GM18505 (cell line): ENCODE measurements at regions not wholly inside any gene's neighbourhood (a gene's known extent, or its start where the extent isn't known, plus 50 kb on each side); places are given as distances from the start of the nearest gene placed in this dataset.
"Not testable (repeated sequence)": the region's sequence is repeated elsewhere in the genome, so short reads cannot be mapped to it uniquely, and the experiment has no call there.

Experiments used
- ATAC-seq: cut with Tn5 transposase; IDR thresholded peaks from one replicate; pipeline ENCODE4 v1.9.1; 2021; ENCODE audit not compliant: unreplicated experiment
- POLR2A ChIP-seq: IDR thresholded peaks from 4 replicates; pipeline ENCODE4 v1.6.1; 2011; ENCODE audit warnings: borderline replicate concordance; ENCODE audit not compliant: insufficient read depth, insufficient read length; ENCODE audit errors: extremely low read depth

DNA sequence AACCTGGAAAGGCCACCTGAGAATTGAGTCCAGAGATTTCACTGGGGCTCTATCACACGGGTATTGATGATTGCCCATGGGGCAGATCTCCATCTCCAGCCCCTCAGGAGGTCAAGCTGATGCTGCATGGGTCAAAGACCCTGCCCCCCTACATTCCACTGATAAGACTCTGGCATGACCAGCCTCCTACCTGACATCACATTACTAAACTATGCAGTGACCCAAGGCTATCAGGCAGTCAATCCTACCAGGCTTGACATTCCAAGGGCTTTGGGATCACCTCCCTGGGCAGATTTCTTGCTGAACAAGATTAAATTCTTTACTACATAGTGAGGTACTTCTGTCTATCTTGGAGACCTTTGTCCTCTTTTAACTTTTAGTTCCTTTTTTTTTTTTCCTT lies 192.7 kb upstream of the STS start:
- no peak for TF ChIP-seq POLR2A
- no peak for ATAC-seq

DNA sequence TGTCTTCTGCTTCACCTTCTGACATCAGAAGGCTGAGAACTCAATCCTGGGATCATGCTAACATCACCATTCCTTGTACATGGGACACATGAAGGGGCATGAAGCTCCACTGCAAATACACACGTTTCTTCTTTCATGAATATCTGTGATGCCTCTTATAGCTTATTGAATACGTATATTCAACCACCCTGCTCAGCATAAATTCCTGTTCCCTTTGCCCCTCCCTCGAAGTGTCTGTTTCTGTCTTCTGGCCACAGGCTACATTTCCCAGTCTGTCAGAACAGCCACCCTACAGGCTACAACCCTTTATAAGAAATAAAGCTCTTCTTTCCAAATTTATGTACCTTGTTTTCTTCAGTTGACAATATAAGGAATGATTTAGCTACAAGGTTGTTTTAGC lies 201.3 kb upstream of the STS start:
- no peak for TF ChIP-seq POLR2A

GRCh38 chrX:6941041-6941440 lies 206.5 kb upstream of the STS start:
- no peak for ATAC-seq
- no peak for TF ChIP-seq POLR2A

More for the DNA sequence above, 201.3 kb upstream of the STS start:
- ATAC-seq: no peak

DNA sequence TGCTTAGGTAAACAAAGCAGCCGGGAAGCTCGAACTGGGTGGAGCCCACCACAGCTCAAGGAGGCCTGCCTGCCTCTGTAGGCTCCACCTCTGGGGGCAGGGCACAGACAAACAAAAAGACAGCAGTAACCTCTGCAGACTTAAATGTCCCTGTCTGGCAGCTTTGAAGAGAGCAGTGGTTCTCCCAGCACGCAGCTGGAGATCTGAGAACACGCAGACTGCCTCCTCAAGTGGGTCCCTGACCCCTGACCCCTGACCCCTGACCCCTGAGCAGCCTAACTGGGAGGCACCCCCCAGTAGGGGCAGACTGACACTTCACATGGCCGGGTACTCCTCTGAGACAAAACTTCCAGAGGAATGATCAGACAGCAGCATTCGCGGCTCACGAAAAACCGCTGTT lies 214.6 kb upstream of the STS start:
- ATAC-seq: not testable (repeated sequence)

GRCh38 chrX:6930307-6930849 lies 217.1 kb upstream of the STS start:
- no peak for ATAC-seq
- TF ChIP-seq POLR2A: no peak

GRCh38 chrX:6924443-6925077 lies 223.0 kb upstream of the STS start:
- no peak for ATAC-seq

GRCh38 chrX:6917666-6918065 lies 229.8 kb upstream of the STS start:
- ATAC-seq: no peak
- TF ChIP-seq POLR2A: no peak

More at GRCh38 chrX:6924443-6925077, 223.0 kb upstream of the STS start:
- no peak for TF ChIP-seq POLR2A

GRCh38 chrX:6910218-6910617 lies 237.3 kb upstream of the STS start:
- TF ChIP-seq POLR2A: no peak
- no peak for ATAC-seq

GRCh38 chrX:6909396-6909795 lies 238.1 kb upstream of the STS start:
- ATAC-seq: no peak

GRCh38 chrX:6906608-6907007 lies 240.9 kb upstream of the STS start:
- no peak for ATAC-seq
- no peak for TF ChIP-seq POLR2A

More at GRCh38 chrX:6909396-6909795, 238.1 kb upstream of the STS start:
- TF ChIP-seq POLR2A: no peak

DNA sequence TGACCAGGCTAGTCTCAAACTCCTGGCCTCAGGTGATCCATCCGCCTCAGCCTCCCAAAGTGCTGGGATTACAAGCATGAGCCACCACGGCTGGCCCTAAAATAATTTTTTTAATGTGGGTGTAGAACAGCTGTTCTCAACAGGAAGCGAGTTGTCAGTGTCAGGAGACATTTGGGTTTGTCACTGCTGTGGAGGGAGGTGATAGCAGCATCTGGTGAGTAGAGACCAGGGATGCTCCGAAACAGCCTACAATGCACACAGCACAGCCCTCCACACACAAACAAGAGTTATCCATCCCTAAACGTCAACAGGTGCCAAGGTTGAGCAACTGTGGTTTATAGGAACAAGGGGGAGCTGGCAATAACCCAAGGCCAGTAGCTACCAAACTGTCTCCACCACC lies 243.4 kb upstream of the STS start:
- no peak for TF ChIP-seq POLR2A
- no peak for ATAC-seq

- no peak for ATAC-seq
- no peak for TF ChIP-seq POLR2A
These were observed 249.1 kb upstream of the STS start for GRCh38 chrX:6898371-6898770.

GRCh38 chrX:6891404-6891803 lies 256.1 kb upstream of the STS start:
- ATAC-seq: no peak
- no peak for TF ChIP-seq POLR2A

DNA sequence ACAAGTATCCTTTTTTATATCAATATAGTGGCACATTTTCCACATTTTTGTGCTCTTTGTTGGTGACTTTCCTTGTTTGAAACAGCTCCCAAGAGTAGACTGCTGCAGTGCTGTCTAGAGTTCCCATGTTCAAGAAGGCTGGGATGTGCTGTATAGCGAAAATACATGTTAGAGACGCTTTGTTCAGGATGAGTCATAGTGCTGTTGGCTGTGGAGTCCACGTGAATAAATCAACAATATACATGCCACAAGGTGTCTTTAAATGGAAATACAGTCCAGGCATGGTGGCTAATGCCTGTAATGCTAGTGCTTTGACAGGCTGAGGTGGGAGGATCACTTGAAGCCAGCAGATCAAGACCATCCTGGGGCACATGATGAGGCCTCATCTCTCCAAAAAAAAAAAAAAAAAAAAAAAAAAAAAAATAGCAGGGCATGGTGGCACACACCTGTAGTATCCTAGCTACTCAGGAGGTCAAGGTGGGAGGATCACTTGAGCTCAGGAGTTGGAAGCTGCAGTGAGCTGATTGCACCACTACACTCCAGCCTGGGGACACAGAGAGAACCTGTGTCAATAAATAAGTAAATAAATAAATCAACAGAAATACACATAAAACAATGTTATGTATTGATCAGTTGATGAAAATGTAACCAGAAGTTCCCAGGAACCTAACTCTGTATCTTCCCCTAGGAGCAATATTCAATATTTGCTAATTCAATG lies 256.8 kb upstream of the STS start:
- ATAC-seq: no peak
- TF ChIP-seq POLR2A: no peak
